ENCODE measurements at regions not wholly inside any gene's neighbourhood (a gene's known extent, or its start where the extent isn't known, plus 50 kb on each side); places are given as distances from the start of the nearest gene placed in this dataset.

DNA sequence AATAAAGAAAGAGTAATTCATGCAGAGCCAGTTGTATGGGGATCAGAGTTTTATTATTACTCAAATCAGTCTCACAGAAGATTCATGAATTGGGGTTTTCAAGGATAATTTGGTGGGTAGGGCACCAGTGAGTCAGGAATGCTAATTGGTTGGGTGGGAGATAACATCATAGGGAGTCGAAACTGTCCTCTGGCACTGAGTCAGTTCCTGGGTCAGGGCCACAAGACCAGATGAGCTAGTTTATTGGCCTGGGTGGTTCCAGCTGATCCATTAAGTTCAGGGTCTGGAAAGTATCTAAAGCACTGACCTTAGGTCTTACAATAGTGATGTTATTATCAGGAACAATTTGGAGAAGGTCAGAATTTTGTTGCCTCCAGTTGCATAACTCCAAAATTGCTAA, 998.6 kb upstream of the EPHA6 start:
- TF ChIP-seq, protein P1, sequence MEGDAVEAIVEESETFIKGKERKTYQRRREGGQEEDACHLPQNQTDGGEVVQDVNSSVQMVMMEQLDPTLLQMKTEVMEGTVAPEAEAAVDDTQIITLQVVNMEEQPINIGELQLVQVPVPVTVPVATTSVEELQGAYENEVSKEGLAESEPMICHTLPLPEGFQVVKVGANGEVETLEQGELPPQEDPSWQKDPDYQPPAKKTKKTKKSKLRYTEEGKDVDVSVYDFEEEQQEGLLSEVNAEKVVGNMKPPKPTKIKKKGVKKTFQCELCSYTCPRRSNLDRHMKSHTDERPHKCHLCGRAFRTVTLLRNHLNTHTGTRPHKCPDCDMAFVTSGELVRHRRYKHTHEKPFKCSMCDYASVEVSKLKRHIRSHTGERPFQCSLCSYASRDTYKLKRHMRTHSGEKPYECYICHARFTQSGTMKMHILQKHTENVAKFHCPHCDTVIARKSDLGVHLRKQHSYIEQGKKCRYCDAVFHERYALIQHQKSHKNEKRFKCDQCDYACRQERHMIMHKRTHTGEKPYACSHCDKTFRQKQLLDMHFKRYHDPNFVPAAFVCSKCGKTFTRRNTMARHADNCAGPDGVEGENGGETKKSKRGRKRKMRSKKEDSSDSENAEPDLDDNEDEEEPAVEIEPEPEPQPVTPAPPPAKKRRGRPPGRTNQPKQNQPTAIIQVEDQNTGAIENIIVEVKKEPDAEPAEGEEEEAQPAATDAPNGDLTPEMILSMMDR (IDR thresholded peaks at IDR 0.05; ENCODE audit: insufficient read depth, low read length, poor library complexity, severe bottlenecking) = no peak
- TF ChIP-seq EZH2phosphoT487 (conservative IDR thresholded peaks at IDR 0.05; ENCODE audit: low read length) = no peak
